ENCODE measurements at regions not wholly inside any gene's neighbourhood (a gene's known extent, or its start where the extent isn't known, plus 50 kb on each side); places are given as distances from the start of the nearest gene placed in this dataset.

- Histone ChIP-seq H3K27me3 (replicated peaks; ENCODE audit: control insufficient read depth, insufficient read depth, low read length) (no peaks in the 10 kb centered on the region), H3K4me3 (replicated peaks; ENCODE audit: low read depth, low read length) (no peak overlapping the region), H3K36me3 (ENCODE audit: control insufficient read depth, insufficient read depth, low read length) (no peaks in the 10 kb centered on the region)
- no peak for DNase-seq (ENCODE audit: extremely low read depth, insufficient read length)
- no peak for TF ChIP-seq CTCF (IDR thresholded peaks at IDR 0.05; ENCODE audit: insufficient read depth, low read length, poor library complexity, severe bottlenecking)
Measured at GRCh38 chr16:50996166-50996829, 154.8 kb downstream of the SALL1 start.

- no peaks in the 10 kb centered on the region for H3K36me3 ChIP-seq (ENCODE audit: control insufficient read depth, insufficient read depth, low read length)
- no peak for DNase-seq (ENCODE audit: extremely low read depth, insufficient read length)
- no peaks in the 10 kb centered on the region for H3K27me3 ChIP-seq (replicated peaks; ENCODE audit: control insufficient read depth, insufficient read depth, low read length)
- H3K4me3 ChIP-seq (replicated peaks; ENCODE audit: low read depth, low read length) = no peak overlapping the region
- TF ChIP-seq CTCF (IDR thresholded peaks at IDR 0.05; ENCODE audit: insufficient read depth, low read length, poor library complexity, severe bottlenecking) = no peak
Measured at GRCh38 chr16:50994995-50995394, 156.1 kb downstream of the SALL1 start.

GRCh38 chr16:50992350-50993032 is 158.6 kb downstream of the SALL1 start:
- Histone ChIP-seq H3K4me3 (replicated peaks; ENCODE audit: low read depth, low read length) (no peak overlapping the region), H3K27me3 (replicated peaks; ENCODE audit: control insufficient read depth, insufficient read depth, low read length) (no peaks in the 10 kb centered on the region), H3K36me3 (ENCODE audit: control insufficient read depth, insufficient read depth, low read length) (no peaks in the 10 kb centered on the region)
- no peak for DNase-seq (ENCODE audit: extremely low read depth, insufficient read length)
- no peak for TF ChIP-seq CTCF (IDR thresholded peaks at IDR 0.05; ENCODE audit: insufficient read depth, low read length, poor library complexity, severe bottlenecking)

- no peak for DNase-seq (ENCODE audit: extremely low read depth, insufficient read length)
- TF ChIP-seq CTCF (IDR thresholded peaks at IDR 0.05; ENCODE audit: insufficient read depth, low read length, poor library complexity, severe bottlenecking) = no peak
- Histone ChIP-seq H3K27me3 (replicated peaks; ENCODE audit: control insufficient read depth, insufficient read depth, low read length) (no peaks in the 10 kb centered on the region), H3K36me3 (ENCODE audit: control insufficient read depth, insufficient read depth, low read length) (no peaks in the 10 kb centered on the region), H3K4me3 (replicated peaks; ENCODE audit: low read depth, low read length) (no peak overlapping the region)
Measured at GRCh38 chr16:50991436-50991835, 159.6 kb downstream of the SALL1 start.

GRCh38 chr16:50991006-50991405 is 160.1 kb downstream of the SALL1 start:
- no peak for TF ChIP-seq CTCF (IDR thresholded peaks at IDR 0.05; ENCODE audit: insufficient read depth, low read length, poor library complexity, severe bottlenecking)
- Histone ChIP-seq H3K4me3 (replicated peaks; ENCODE audit: low read depth, low read length) (no peak overlapping the region), H3K27me3 (replicated peaks; ENCODE audit: control insufficient read depth, insufficient read depth, low read length) (no peaks in the 10 kb centered on the region), H3K36me3 (ENCODE audit: control insufficient read depth, insufficient read depth, low read length) (no peaks in the 10 kb centered on the region)
- DNase-seq (ENCODE audit: extremely low read depth, insufficient read length) = no peak

Measured in GM06990 (cell line).